ENCODE measurements at regions not wholly inside any gene's neighbourhood (a gene's known extent, or its start where the extent isn't known, plus 50 kb on each side); places are given as distances from the start of the nearest gene placed in this dataset.
"Not testable (repeated sequence)": the region's sequence is repeated elsewhere in the genome, so short reads cannot be mapped to it uniquely, and the experiment has no call there.

DNA sequence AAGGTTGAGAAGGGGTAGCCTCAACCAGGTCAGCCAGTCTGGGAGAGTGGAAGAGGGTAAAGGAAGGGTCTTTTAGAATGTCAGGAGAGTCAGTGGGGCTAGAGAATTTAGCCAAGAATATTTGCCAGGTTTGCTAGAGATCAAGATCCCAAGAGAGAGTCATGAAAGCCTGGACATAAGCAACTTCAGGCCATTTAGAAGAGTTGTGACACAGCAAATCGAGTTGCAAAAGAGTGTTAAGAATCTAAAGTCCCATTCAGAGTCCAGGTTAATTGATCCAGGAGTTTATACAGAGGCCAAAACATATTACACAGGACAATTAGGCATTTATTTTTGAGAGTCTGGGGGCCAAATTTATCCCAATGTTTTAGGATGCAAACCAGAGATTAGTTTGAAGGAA, 1260.1 kb upstream of the ACO1 start:
- FAIRE-seq (no peak), DNase-seq (ENCODE audit: extremely low spot score, insufficient read length, low read depth) (no peak)

DNA sequence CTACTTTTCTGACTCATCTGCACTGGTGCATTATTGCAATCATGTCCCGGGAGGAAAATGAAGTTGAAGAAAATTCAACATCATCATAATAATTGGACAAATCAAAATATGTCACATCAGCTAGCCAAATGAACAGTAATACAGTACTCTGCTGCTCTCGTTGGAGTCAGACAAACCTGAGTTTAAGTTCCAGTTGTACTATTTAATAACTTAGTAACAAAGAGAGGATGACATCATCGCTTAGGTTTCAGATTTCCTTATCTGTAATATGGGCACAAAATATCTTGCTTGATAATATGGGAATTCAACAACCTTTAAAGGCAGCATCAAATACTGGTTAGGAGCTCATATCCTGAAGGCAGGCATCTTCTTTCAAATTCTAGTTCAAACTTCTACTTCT, 1248.9 kb upstream of the ACO1 start:
- DNase-seq (ENCODE audit: extremely low spot score, insufficient read length, low read depth) (no peak), FAIRE-seq (no peak)

DNA sequence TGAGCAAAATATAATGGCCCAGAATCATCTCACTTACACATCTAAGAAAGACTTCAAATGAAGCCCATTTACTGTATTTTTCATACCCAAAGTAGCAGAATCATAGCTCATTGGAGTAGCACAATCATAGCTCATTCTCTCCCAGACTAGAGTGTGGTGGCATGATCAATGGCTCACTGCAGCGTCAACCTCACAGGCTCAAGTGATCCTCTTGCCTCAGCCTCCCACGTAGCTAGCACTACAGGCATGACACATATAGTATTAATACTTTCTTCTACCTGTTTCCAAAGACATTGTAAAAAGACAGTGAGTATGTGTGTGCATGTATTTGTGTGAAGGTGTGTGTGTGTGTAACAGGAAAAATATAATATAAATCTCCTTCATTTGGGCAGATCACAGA, 1247.9 kb upstream of the ACO1 start:
- no peak for DNase-seq (ENCODE audit: extremely low spot score, insufficient read length, low read depth)

DNA sequence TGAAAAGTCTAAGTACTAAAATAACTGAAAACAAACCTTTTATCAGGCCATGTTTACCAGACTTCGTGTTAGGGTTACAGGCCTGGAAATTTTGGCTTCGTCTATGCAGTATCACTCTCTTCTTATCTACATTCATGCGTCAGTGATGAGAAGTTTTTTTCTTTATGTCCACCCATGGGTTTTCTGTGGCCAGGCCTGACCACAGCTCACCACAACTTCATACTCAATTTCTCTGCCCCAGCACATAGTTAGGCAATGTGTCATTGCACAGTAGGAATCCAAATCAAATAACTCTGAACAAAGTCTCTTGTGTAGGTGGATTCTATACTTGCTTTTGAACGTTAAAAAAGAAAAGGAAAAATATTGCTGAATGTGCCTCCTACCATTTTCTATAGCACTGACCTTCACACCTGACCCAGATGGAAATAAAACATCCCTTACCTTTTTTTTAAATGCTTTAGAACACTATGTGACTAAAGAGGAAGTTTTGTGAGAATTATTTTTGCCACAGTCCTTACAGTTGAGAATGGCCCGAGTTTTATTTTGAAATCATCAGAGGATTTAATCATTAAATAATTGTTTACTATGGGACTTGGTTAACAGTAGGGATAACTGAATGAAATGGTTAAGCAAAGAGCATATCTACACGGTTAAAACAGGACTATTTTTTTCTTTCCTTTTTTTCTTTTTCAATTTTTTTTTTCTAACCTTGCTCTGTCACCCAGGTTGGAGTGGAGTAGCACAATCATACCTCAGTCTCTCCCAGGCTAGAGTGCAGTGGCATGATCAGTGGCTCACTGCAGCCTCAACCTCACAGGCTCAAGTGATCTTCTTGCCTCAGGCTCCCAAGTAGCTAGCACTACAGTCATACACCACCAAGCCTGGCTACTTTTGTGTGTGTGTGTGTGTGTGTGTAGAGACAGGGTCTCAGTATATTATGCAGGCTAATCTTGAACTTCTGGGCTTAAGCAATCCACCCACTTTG, 1247.0 kb upstream of the ACO1 start:
- FAIRE-seq (peak; percentile 46), DNase-seq (ENCODE audit: extremely low spot score, insufficient read length, low read depth) (no peak)

More for the DNA sequence above, 1247.9 kb upstream of the ACO1 start:
- no peak for FAIRE-seq

- FAIRE-seq (no peak), DNase-seq (ENCODE audit: extremely low spot score, insufficient read length, low read depth) (no peak)
Measured at GRCh38 chr9:31140316-31140715, 1244.1 kb upstream of the ACO1 start.

- FAIRE-seq (no peak), DNase-seq (ENCODE audit: extremely low spot score, insufficient read length, low read depth) (no peak)
Measured at GRCh38 chr9:31142456-31142855, 1242.0 kb upstream of the ACO1 start.

DNA sequence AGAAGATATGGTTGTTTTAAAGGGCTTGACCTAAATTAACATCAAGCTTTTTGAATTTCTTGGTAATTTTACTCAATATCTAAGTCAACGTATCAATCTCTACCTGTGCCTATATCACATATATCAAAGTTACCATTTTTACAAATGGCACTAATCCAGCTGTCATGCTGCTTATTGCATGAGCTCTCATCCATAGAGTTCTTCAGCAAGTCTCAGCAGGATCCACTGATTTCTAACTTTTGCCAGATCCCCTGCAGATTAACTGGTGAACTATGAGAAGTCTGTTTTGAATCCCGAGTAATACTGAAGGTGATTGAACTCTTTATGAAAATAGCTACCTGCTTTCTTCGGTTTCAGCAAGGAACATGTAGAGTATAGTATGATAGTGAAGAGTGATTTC, 1239.8 kb upstream of the ACO1 start:
- DNase-seq (ENCODE audit: extremely low spot score, insufficient read length, low read depth) (no peak), FAIRE-seq (no peak)

DNA sequence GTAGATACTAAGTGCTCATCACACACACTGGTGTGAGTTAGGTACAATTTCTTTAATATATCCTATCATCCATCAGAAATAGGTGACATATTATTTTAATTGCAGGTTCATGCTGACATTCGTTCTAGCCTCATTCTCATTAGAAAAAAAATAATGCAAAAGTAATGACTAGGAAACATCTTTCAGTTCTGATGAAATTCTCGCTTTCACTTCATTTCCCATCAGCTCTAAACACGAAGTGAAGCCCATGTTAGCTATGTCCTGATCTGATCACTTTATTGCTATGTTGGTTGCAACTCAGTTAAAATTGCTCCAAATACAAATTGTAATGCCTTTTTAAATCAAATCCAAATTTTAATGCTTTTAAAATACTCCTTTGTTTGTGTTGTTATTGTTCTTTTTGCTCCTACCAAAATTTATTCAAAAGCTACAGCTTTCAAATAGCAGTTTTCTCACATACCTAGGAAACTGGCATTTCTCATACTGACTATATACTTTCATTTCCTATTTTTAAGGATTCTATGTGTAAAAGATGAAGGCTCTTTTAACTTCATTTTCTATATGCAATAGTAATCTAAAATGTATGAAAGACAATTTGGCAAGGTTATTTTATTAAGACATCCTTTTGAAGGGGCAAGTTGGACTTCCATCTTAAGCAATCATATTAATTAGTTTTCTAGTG, 1237.8 kb upstream of the ACO1 start:
- FAIRE-seq (peak; percentile 81), DNase-seq (ENCODE audit: extremely low spot score, insufficient read length, low read depth) (no peak)

GRCh38 chr9:31153250-31153840, 1231.1 kb upstream of the ACO1 start:
- FAIRE-seq, result no peak
- DNase-seq (ENCODE audit: extremely low spot score, insufficient read length, low read depth), result no peak

DNA sequence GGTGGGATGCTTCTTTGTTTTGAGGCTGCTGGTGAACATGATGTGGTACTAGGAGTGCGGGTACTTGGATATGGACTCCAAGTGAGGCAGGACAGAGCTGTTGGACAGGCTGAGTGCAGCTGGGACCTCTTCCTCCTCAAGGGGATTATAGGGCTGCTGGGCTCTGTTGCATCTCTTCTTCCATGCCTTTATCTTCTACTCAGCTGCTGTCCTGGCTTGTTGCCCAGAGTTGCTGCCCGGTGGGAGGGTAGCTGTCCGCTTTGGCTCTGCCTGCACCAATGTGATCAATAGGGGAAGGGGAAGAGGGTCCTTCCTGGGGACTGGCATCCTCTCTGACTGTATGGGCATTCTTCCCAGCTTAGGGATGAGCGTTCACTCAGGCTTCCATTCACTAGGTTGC, 1217.9 kb upstream of the ACO1 start:
- no peak for DNase-seq (ENCODE audit: extremely low spot score, insufficient read length, low read depth)
- no peak for FAIRE-seq

DNA sequence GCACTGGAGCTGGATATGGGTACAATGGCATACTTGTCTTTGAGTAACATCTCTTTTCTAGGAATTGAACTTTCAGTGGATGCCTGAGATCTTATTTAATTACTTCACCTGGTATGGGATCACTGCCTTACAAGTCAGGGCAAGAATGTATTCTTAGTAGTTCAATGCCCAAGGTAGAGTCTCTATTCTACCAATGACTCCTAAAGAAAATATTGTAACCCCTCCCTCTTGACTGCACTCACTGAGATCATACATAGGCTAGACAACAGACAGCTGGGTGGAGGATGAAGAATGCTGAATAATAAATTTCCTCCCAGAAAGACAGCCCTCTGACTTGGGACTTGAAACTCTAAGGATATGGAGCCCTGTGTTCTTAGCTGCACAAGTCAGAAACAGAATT, 1216.3 kb upstream of the ACO1 start:
- no peak for FAIRE-seq
- no peak for DNase-seq (ENCODE audit: extremely low spot score, insufficient read length, low read depth)

GRCh38 chr9:31174681-31175080, 1209.8 kb upstream of the ACO1 start:
- FAIRE-seq, result no peak
- no peak for DNase-seq (ENCODE audit: extremely low spot score, insufficient read length, low read depth)

GRCh38 chr9:31183866-31184265, 1200.6 kb upstream of the ACO1 start:
- DNase-seq (ENCODE audit: extremely low spot score, insufficient read length, low read depth) (no peak), FAIRE-seq (no peak)

DNA sequence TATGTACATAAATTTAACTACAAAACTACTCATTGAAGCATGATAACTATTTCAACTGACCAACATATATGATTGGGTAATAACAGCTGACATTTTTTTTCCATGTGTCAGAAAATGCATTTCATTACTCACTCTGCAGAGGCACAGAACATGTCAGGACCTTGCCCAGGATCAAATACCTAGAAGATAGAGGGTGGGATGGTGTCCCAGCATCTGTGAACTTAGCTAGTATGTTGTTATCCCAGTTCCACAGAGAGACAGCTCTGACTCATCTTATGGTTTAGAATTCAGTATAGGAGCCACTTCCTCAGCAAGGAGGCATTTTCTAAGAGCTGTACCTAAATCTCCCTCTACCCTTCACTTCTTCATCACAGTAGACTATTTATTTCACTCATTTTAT, 1198.6 kb upstream of the ACO1 start:
- no peak for DNase-seq (ENCODE audit: extremely low spot score, insufficient read length, low read depth)
- no peak for FAIRE-seq

- FAIRE-seq (no peak), DNase-seq (ENCODE audit: extremely low spot score, insufficient read length, low read depth) (no peak)
Measured at GRCh38 chr9:31188496-31188895, 1195.9 kb upstream of the ACO1 start.

DNA sequence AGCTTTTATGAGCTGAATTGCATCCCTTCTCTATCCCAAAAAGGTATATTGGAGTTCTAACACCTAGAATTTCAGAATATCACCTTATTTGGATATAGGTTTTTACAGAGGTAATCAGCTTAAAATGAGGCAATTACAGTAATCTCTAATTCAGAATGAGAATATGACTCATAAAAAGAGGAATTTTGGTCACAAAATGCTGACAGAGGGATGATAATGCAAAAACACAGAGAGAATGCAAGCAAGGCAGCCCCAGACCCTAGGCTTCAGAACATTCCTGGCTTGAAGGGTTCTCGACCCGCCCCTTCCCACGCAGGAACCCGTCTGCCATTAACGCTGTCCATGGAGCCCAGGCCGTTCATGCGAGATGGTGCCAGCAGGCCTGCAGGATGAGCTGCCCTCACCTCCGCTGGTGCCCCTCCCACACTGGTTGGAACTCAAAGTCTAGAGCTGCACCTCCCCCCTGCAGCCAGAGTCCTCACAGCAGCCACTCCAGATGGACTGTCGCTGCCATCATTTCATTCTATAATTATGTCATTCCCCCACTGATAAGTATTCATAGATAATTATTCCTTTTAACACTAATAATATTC, 1173.4 kb upstream of the ACO1 start:
- FAIRE-seq (no peak), DNase-seq (ENCODE audit: extremely low spot score, insufficient read length, low read depth) (no peak)

DNA sequence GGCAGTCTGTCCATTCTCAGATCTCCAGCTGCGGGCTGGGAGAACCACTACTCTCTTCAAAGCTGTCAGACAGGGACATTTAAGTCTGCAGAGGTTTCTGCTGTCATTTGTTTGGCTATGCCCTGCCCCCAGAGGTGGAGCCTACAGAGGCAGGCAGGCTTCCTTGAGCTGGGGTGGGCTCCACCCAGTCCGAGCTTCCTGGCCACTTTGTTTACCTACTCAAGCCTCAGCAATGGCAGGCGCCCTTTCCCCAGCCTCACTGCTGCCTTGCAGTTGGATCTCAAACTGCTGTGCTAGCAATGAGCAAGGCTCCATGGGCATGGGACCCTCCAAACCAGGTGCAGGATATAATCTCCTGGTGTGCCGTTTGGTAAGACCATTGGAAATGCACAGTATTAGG, 1154.5 kb upstream of the ACO1 start:
- DNase-seq (ENCODE audit: extremely low spot score, insufficient read length, low read depth); FAIRE-seq: not testable (repeated sequence)

DNA sequence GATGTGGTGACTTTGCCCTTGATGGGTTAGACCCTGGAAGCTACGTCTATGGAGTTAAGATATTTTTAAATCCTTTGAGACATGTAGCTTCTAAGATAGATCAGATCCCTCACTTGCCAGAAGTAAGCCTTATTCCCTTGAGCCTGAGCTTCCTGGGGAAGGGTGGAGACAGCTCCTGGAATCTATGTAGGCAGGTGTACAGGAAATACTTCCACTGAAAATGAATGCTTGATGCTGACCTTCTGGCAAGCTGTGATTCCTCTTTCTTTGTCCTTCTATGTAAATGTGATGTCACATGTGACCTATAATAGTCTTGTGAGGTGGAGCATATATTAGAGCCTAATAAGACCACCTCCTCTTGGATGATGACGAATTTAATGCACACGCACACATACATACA, 1152.0 kb upstream of the ACO1 start:
- FAIRE-seq, result no peak
- no peak for DNase-seq (ENCODE audit: extremely low spot score, insufficient read length, low read depth)

- FAIRE-seq (no peak), DNase-seq (ENCODE audit: extremely low spot score, insufficient read length, low read depth) (no peak)
Measured at GRCh38 chr9:31236344-31236743, 1148.1 kb upstream of the ACO1 start.

GRCh38 chr9:31243386-31243785, 1141.1 kb upstream of the ACO1 start:
- no peak for DNase-seq (ENCODE audit: extremely low spot score, insufficient read length, low read depth)
- FAIRE-seq, result no peak

- DNase-seq (ENCODE audit: extremely low spot score, insufficient read length, low read depth) (no peak), FAIRE-seq (no peak)
Measured at GRCh38 chr9:31248156-31248555, 1136.3 kb upstream of the ACO1 start.

Measured in GM18507 (cell line).